ENCODE measurements at regions not wholly inside any gene's neighbourhood (a gene's known extent, or its start where the extent isn't known, plus 50 kb on each side); places are given as distances from the start of the nearest gene placed in this dataset.

GRCh38 chr4:112894480-112894879, 155.0 kb upstream of the ANK2 start:
- DNase-seq: no peak

- no peak for DNase-seq
Measured at GRCh38 chr4:112894951-112895350, 154.5 kb upstream of the ANK2 start.

- DNase-seq: peak in 44 of 56 donors; percentile 11 to 78 (median 48)
Measured at GRCh38 chr4:112895811-112896608, 153.4 kb upstream of the ANK2 start.

- DNase-seq: peak in 3 of 56 donors; percentile 17 to 40 (median 37)
Measured at GRCh38 chr4:112896609-112897190, 152.8 kb upstream of the ANK2 start.

- peak in 1 of 56 donors; percentile 18 for DNase-seq
Measured at GRCh38 chr4:112897543-112897942, 151.9 kb upstream of the ANK2 start.

GRCh38 chr4:112898357-112899141, 150.9 kb upstream of the ANK2 start:
- DNase-seq: no peak

GRCh38 chr4:112900416-112900815, 149.0 kb upstream of the ANK2 start:
- no peak for DNase-seq

GRCh38 chr4:112901962-112902411, 147.5 kb upstream of the ANK2 start:
- peak in 3 of 56 donors; percentile 20 to 34 (median 30) for DNase-seq

- DNase-seq: no peak
Measured at GRCh38 chr4:112905728-112906127, 143.7 kb upstream of the ANK2 start.

- DNase-seq: no peak
Measured at GRCh38 chr4:112908511-112908910, 140.9 kb upstream of the ANK2 start.

- DNase-seq: peak in 19 of 56 donors; percentile 4 to 58 (median 37)
Measured at GRCh38 chr4:112910109-112910736, 139.2 kb upstream of the ANK2 start.

GRCh38 chr4:112916868-112917267, 132.6 kb upstream of the ANK2 start:
- no peak for DNase-seq

GRCh38 chr4:112923516-112923915, 125.9 kb upstream of the ANK2 start:
- DNase-seq: no peak

- DNase-seq: no peak
Measured at GRCh38 chr4:112926819-112927218, 122.6 kb upstream of the ANK2 start.

GRCh38 chr4:112927544-112927943, 121.9 kb upstream of the ANK2 start:
- no peak for DNase-seq

GRCh38 chr4:112931001-112931400, 118.5 kb upstream of the ANK2 start:
- DNase-seq: no peak

- no peak for DNase-seq
Measured at GRCh38 chr4:112933790-112934189, 115.7 kb upstream of the ANK2 start.

GRCh38 chr4:112938461-112939058, 110.9 kb upstream of the ANK2 start:
- DNase-seq: no peak

GRCh38 chr4:112939901-112940300, 109.6 kb upstream of the ANK2 start:
- DNase-seq: no peak

GRCh38 chr4:112940336-112940735, 109.1 kb upstream of the ANK2 start:
- no peak for DNase-seq

GRCh38 chr4:112942077-112942476, 107.4 kb upstream of the ANK2 start:
- peak in 2 of 56 donors; percentile 11 to 15 for DNase-seq
